DOHH2 (cell line): ENCODE measurements at regions not wholly inside any gene's neighbourhood (a gene's known extent, or its start where the extent isn't known, plus 50 kb on each side); places are given as distances from the start of the nearest gene placed in this dataset.

Source experiments
- CTCF ChIP-seq: fragments of 200-600 bp; sonication (generic); IDR thresholded peaks from one replicate; pipeline ENCODE4 v1.5.1; 2014; ENCODE audit warnings: antibody characterized with exemption, mild to moderate bottlenecking, low read depth, low read length; ENCODE audit not compliant: poor library complexity, severe bottlenecking
- EZH2phosphoT487 ChIP-seq: fragments of 200-600 bp; sonication (generic); IDR thresholded peaks from 2 replicates; pipeline ENCODE4 v1.6.1; 2017; ENCODE audit warnings: borderline replicate concordance, mild to moderate bottlenecking, antibody characterized with exemption, low read length, moderate library complexity, mixed read lengths

GRCh38 chr6:155939253-155939652 is 483.6 kb upstream of the NOX3 start:
- TF ChIP-seq CTCF: no peak
- TF ChIP-seq EZH2phosphoT487: no peak
